ENCODE measurements at regions not wholly inside any gene's neighbourhood (a gene's known extent, or its start where the extent isn't known, plus 50 kb on each side); places are given as distances from the start of the nearest gene placed in this dataset.

DNA sequence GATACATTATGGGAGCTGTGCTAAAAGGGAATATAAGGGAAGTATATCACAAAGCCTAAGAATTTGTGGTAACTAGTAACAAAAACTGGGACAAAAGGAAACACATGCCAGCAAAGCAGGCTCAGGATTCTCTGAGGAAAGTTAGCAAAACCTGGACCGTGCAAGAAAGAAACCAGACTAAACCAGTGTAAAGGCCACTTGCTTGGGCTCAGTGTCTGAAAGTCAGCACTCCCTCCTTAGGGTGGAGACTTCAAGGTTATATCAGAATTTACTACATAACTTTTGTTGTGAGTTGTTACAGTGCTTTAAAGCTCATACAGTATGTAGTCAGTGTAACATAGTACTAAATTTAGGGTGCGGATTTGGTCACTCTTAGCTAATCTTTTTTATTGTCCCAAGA, 269.9 kb upstream of the GADL1 start:
- TF ChIP-seq, protein P1, sequence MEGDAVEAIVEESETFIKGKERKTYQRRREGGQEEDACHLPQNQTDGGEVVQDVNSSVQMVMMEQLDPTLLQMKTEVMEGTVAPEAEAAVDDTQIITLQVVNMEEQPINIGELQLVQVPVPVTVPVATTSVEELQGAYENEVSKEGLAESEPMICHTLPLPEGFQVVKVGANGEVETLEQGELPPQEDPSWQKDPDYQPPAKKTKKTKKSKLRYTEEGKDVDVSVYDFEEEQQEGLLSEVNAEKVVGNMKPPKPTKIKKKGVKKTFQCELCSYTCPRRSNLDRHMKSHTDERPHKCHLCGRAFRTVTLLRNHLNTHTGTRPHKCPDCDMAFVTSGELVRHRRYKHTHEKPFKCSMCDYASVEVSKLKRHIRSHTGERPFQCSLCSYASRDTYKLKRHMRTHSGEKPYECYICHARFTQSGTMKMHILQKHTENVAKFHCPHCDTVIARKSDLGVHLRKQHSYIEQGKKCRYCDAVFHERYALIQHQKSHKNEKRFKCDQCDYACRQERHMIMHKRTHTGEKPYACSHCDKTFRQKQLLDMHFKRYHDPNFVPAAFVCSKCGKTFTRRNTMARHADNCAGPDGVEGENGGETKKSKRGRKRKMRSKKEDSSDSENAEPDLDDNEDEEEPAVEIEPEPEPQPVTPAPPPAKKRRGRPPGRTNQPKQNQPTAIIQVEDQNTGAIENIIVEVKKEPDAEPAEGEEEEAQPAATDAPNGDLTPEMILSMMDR (IDR thresholded peaks at IDR 0.05) = no peak
- TF ChIP-seq POLR2A (IDR thresholded peaks at IDR 0.05) = no peak

Data from body of pancreas (tissue), 4 donors.